ENCODE measurements at regions not wholly inside any gene's neighbourhood (a gene's known extent, or its start where the extent isn't known, plus 50 kb on each side); places are given as distances from the start of the nearest gene placed in this dataset.

- Mint-ChIP-seq H3K4me3 (ENCODE audit: unreplicated experiment) (no peak overlapping the region), H3K9me3 (ENCODE audit: unreplicated experiment) (no peaks in the 10 kb centered on the region), H3K4me1 (ENCODE audit: unreplicated experiment) (peaks cover 6% of the 10 kb centered on the region), H3K27me3 (ENCODE audit: unreplicated experiment) (no peaks in the 10 kb centered on the region), H3K27ac (ENCODE audit: unreplicated experiment) (no peak overlapping the region), H3K36me3 (ENCODE audit: unreplicated experiment) (no peaks in the 10 kb centered on the region)
- no peak for TF ChIP-seq CTCF (IDR thresholded peaks at IDR 0.05)
- DNase-seq (ENCODE audit: extremely low spot score, unreplicated experiment): no peak
These were observed 138.8 kb upstream of the FOXN2 start for GRCh38 chr2:48175656-48176055.

GRCh38 chr2:48176876-48177275 lies 137.6 kb upstream of the FOXN2 start:
- Mint-ChIP-seq H3K27me3 (ENCODE audit: unreplicated experiment) (no peaks in the 10 kb centered on the region), H3K36me3 (ENCODE audit: unreplicated experiment) (no peaks in the 10 kb centered on the region), H3K9me3 (ENCODE audit: unreplicated experiment) (no peaks in the 10 kb centered on the region), H3K27ac (ENCODE audit: unreplicated experiment) (no peak overlapping the region), H3K4me1 (ENCODE audit: unreplicated experiment) (peaks cover 6% of the 10 kb centered on the region), H3K4me3 (ENCODE audit: unreplicated experiment) (no peak overlapping the region)
- no peak for TF ChIP-seq CTCF (IDR thresholded peaks at IDR 0.05)
- DNase-seq (ENCODE audit: extremely low spot score, unreplicated experiment): no peak

- Mint-ChIP-seq H3K4me1 (ENCODE audit: unreplicated experiment) (peaks cover 6% of the 10 kb centered on the region), H3K9me3 (ENCODE audit: unreplicated experiment) (no peaks in the 10 kb centered on the region), H3K27ac (ENCODE audit: unreplicated experiment) (no peak overlapping the region), H3K36me3 (ENCODE audit: unreplicated experiment) (no peaks in the 10 kb centered on the region), H3K4me3 (ENCODE audit: unreplicated experiment) (no peak overlapping the region), H3K27me3 (ENCODE audit: unreplicated experiment) (peaks cover 2% of the 10 kb centered on the region)
- DNase-seq (ENCODE audit: extremely low spot score, unreplicated experiment): no peak
- no peak for TF ChIP-seq CTCF (IDR thresholded peaks at IDR 0.05)
These were observed 135.9 kb upstream of the FOXN2 start for GRCh38 chr2:48178611-48179010.

- Mint-ChIP-seq H3K9me3 (ENCODE audit: unreplicated experiment) (no peaks in the 10 kb centered on the region), H3K4me1 (ENCODE audit: unreplicated experiment) (peaks cover under 1% of the 10 kb centered on the region), H3K27me3 (ENCODE audit: unreplicated experiment) (peaks cover 7% of the 10 kb centered on the region), H3K27ac (ENCODE audit: unreplicated experiment) (no peak overlapping the region), H3K36me3 (ENCODE audit: unreplicated experiment) (no peaks in the 10 kb centered on the region), H3K4me3 (ENCODE audit: unreplicated experiment) (no peak overlapping the region)
- DNase-seq (ENCODE audit: extremely low spot score, unreplicated experiment): no peak
- TF ChIP-seq CTCF (IDR thresholded peaks at IDR 0.05): no peak
These were observed 133.9 kb upstream of the FOXN2 start for GRCh38 chr2:48180557-48180956.

GRCh38 chr2:48183276-48183675 lies 131.2 kb upstream of the FOXN2 start:
- Mint-ChIP-seq H3K9me3 (ENCODE audit: unreplicated experiment) (no peaks in the 10 kb centered on the region), H3K4me3 (ENCODE audit: unreplicated experiment) (no peak overlapping the region), H3K4me1 (ENCODE audit: unreplicated experiment) (no peaks in the 10 kb centered on the region), H3K27ac (ENCODE audit: unreplicated experiment) (no peak overlapping the region), H3K36me3 (ENCODE audit: unreplicated experiment) (no peaks in the 10 kb centered on the region), H3K27me3 (ENCODE audit: unreplicated experiment) (peaks cover 7% of the 10 kb centered on the region)
- TF ChIP-seq CTCF (IDR thresholded peaks at IDR 0.05): no peak
- no peak for DNase-seq (ENCODE audit: extremely low spot score, unreplicated experiment)

Measured in osteocyte (in vitro differentiated cells).